Kidney capillary endothelial cell (primary cell): ENCODE measurements at regions not wholly inside any gene's neighbourhood (a gene's known extent, or its start where the extent isn't known, plus 50 kb on each side); places are given as distances from the start of the nearest gene placed in this dataset.

Experiments
- DNase-seq: peaks from one replicate; pipeline ENCODE4 v3.0.0-alpha.2; 2018; ENCODE audit warnings: low spot score

DNA sequence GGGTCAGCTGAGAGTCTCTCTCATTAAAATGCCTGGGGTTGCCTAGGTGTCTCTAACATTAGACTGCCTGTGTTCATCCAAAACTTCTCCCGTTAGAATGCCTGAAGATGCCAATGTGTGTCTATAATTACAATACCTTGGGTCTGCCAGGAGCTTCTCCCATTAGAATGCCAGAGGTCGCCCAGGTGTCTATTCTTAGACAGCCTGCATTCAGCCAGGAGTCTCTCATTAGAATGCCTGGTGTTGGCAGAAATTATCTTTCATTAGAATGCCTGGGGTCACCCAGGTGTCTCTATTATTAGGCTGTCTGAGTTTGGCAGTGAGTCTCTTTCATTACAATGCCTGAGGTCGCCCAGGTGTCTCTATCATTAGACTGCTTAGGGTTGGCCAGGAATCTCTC lies 1560.2 kb downstream of the UQCRFS1 start:
- DNase-seq: no peak

DNA sequence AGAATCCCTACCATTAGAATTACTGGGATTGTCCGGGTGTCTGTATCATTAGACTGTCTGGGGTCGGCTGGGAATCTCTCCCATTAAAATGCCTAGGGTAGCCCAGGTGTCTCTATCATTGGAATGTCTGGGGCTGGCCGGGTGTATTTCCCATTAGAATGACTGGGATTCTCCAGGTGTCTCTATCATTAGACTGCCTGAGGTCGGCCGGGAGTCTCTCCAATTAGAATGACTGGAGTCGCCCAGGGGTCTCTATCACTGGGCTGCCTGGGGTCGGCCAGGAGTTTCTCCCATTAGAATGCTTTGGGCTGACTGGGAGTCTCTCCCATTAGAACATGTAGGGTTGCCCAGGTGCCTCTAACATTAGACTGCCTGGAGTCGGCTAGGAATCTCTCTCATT lies 1560.7 kb downstream of the UQCRFS1 start:
- DNase-seq: no peak

DNA sequence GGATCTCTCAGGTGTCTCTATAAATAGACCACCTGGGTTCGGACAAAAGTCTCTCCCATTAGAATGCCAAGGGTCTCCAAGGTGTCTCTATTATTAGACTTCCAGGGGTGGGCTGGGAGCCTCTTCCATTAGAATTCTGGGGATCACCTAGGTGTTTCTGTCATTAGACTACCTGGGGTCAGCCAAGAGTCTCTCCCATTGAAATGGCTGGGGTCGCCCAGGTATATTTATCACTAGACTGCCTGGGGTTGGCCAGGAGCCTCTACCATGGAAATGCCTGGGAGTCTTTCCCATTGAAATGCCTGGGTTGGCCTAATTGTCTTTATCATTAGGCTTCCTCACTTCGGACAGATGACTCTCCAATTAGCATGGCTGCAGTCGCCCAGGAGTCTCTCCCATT lies 1565.5 kb downstream of the UQCRFS1 start:
- DNase-seq: no peak

DNA sequence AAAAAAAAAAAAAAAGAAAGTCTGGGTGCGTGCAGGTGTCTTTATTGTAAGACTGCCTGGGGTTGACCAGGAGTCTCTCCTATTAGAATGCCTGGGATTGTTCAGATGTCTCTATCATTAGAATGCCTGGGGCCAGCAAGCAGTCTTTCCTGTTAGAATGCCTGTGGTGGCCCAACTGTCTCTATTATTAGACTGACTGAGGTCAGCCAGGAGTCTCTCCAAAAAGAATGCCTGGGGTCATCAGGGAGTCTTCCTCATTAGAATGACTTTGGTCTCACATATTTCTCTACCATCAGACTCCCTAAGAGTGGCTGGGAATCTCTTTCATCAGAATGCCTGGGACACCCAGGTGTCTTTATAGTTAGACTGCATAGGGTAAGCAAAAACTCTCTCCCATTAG lies 1577.5 kb downstream of the UQCRFS1 start:
- DNase-seq: no peak

DNA sequence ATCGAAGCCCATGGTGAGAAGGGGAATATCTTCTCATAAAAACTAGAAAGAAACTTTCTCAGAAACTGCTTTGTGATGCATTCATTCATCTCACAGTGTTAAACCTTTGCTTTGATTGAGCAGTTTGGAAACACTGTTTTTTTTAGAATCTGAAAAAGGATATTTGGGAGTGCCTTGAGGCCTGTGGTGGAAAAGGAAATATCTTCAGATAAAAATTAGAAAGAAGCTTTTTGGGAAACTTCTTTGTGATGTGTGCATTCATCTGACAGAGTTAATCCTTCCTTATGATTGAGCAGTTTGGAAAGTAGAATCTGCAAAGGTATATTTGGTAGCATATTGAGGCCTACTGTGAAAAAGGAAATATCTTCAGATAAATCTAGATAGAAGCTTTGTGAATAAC lies 1594.9 kb downstream of the UQCRFS1 start:
- DNase-seq: no peak

DNA sequence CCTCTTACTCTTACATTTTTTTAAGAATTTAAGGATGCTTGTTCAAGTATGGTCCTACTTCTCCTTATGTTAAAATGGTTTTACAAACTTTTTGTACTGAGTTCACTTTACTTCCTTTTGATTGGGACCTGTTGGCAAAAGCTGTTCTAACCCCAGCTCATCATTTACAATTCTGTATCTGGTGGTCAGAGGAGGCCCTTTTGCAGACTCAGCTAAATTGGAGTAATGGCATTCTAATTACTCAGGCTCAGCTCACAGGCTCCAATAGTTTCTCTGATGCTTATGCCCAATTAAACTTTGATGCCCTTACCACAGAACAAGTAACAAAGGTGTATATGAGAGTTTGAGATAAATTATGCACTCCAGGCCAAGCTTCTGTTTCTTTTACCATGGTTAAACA lies 1632.0 kb downstream of the UQCRFS1 start:
- no peak for DNase-seq
